Type B pancreatic cell (in vitro differentiated cells): ENCODE measurements at regions not wholly inside any gene's neighbourhood (a gene's known extent, or its start where the extent isn't known, plus 50 kb on each side); places are given as distances from the start of the nearest gene placed in this dataset.

Source experiments
- DNase-seq: peaks from one replicate; pipeline ENCODE4 v3.0.0; 2021; ENCODE audit warnings: mixed read lengths; ENCODE audit not compliant: unreplicated experiment; ENCODE audit errors: extremely low spot score
- H3K27ac Mint-ChIP-seq: 2 replicates; pipeline ENCODE4 v1.8.0; 2021; ENCODE audit warnings: mild to moderate bottlenecking, mixed read lengths
- H3K27me3 Mint-ChIP-seq: 2 replicates; pipeline ENCODE4 v1.8.0; 2021; ENCODE audit warnings: mixed read lengths
- H3K36me3 Mint-ChIP-seq: 2 replicates; pipeline ENCODE4 v1.8.0; 2021; ENCODE audit warnings: mixed read lengths
- H3K4me1 Mint-ChIP-seq: one replicate; pipeline ENCODE4 v1.8.0; 2021; ENCODE audit warnings: mixed read lengths; ENCODE audit not compliant: unreplicated experiment
- H3K4me3 Mint-ChIP-seq: 2 replicates; pipeline ENCODE4 v1.8.0; 2021; ENCODE audit warnings: mild to moderate bottlenecking, mixed read lengths
- H3K9me3 Mint-ChIP-seq: 2 replicates; pipeline ENCODE4 v1.8.0; 2021; ENCODE audit warnings: mixed read lengths
- CTCF ChIP-seq: fragments of 200-600 bp; sonication (generic); conservative IDR thresholded peaks from 2 replicates; pipeline ENCODE4 v1.5.0; 2021; ENCODE audit warnings: antibody characterized with exemption, mild to moderate bottlenecking

GRCh38 chr19:30070198-30070967 lies 128.3 kb downstream of the URI1 start:
- Mint-ChIP-seq H3K27me3 (no peaks in the 10 kb centered on the region), H3K4me3 (no peak overlapping the region), H3K9me3 (no peaks in the 10 kb centered on the region), H3K4me1 (no peaks in the 10 kb centered on the region), H3K27ac (peak overlapping the region; percentile 55), H3K36me3 (no peaks in the 10 kb centered on the region)
- no peak for TF ChIP-seq CTCF
- peak; percentile 59 for DNase-seq

GRCh38 chr19:30070968-30071632 lies 129.1 kb downstream of the URI1 start:
- Mint-ChIP-seq H3K27me3 (peaks cover 3% of the 10 kb centered on the region), H3K4me3 (no peak overlapping the region), H3K27ac (no peak overlapping the region), H3K4me1 (no peaks in the 10 kb centered on the region), H3K36me3 (no peaks in the 10 kb centered on the region), H3K9me3 (no peaks in the 10 kb centered on the region)
- DNase-seq, result no peak
- no peak for TF ChIP-seq CTCF

- TF ChIP-seq CTCF, result no peak
- DNase-seq, result no peak
- Mint-ChIP-seq H3K36me3 (no peaks in the 10 kb centered on the region), H3K27ac (no peak overlapping the region), H3K27me3 (peaks cover 3% of the 10 kb centered on the region), H3K4me1 (no peaks in the 10 kb centered on the region), H3K9me3 (no peaks in the 10 kb centered on the region), H3K4me3 (no peak overlapping the region)
Measured at GRCh38 chr19:30071871-30072270, 129.8 kb downstream of the URI1 start.

GRCh38 chr19:30073152-30074000 lies 131.3 kb downstream of the URI1 start:
- no peaks in the 10 kb centered on the region for H3K9me3 Mint-ChIP-seq
- no peak for DNase-seq
- H3K4me3 Mint-ChIP-seq, result no peak overlapping the region
- H3K27me3 Mint-ChIP-seq, result peaks cover 3% of the 10 kb centered on the region
- H3K36me3 Mint-ChIP-seq, result no peaks in the 10 kb centered on the region
- H3K27ac Mint-ChIP-seq, result no peak overlapping the region
- no peak for TF ChIP-seq CTCF
- H3K4me1 Mint-ChIP-seq, result no peaks in the 10 kb centered on the region

- Mint-ChIP-seq H3K27ac (no peak overlapping the region), H3K4me3 (no peak overlapping the region), H3K4me1 (no peaks in the 10 kb centered on the region), H3K27me3 (peaks cover 3% of the 10 kb centered on the region), H3K9me3 (no peaks in the 10 kb centered on the region), H3K36me3 (no peaks in the 10 kb centered on the region)
- DNase-seq, result no peak
- TF ChIP-seq CTCF, result no peak
Measured at GRCh38 chr19:30074096-30074495, 132.1 kb downstream of the URI1 start.
